ENCODE measurements at regions not wholly inside any gene's neighbourhood (a gene's known extent, or its start where the extent isn't known, plus 50 kb on each side); places are given as distances from the start of the nearest gene placed in this dataset.

GRCh38 chr11:116534270-116534975 lies 238.4 kb downstream of the BUD13 start:
- Mint-ChIP-seq H3K4me3 (no peak overlapping the region), H3K27me3 (peaks cover 72 to 80% of the 10 kb centered on the region in 2 donors)
- ATAC-seq (replicated peaks) = no peak

GRCh38 chr11:116533186-116533825 lies 239.5 kb downstream of the BUD13 start:
- peaks cover 2% of the 10 kb centered on the region for H3K36me3 Mint-ChIP-seq (ENCODE audit: insufficient read depth)
- peaks cover 0 to 2% of the 10 kb centered on the region in 2 donors for H3K9me3 Mint-ChIP-seq
- peaks cover 66 to 77% of the 10 kb centered on the region in 2 donors for H3K27me3 Mint-ChIP-seq
- H3K4me3 Mint-ChIP-seq = no peak overlapping the region
- H3K27ac Mint-ChIP-seq = no peak overlapping the region
- DNase-seq = no peak
- H3K4me1 Mint-ChIP-seq (ENCODE audit: low read depth in 2 of 2) = no peaks in the 10 kb centered on the region
- ATAC-seq (replicated peaks) = no peak

More at GRCh38 chr11:116534270-116534975, 238.4 kb downstream of the BUD13 start:
- Mint-ChIP-seq H3K4me1 (ENCODE audit: low read depth in 2 of 2) (no peaks in the 10 kb centered on the region), H3K27ac (no peak overlapping the region), H3K9me3 (peaks cover 0 to 2% of the 10 kb centered on the region in 2 donors), H3K36me3 (ENCODE audit: insufficient read depth) (peaks cover 2% of the 10 kb centered on the region)
- DNase-seq = no peak

GRCh38 chr11:116532066-116532465 lies 240.7 kb downstream of the BUD13 start:
- Mint-ChIP-seq H3K4me1 (ENCODE audit: low read depth in 2 of 2) (no peaks in the 10 kb centered on the region), H3K4me3 (no peak overlapping the region), H3K27ac (no peak overlapping the region), H3K27me3 (peaks cover 73 to 78% of the 10 kb centered on the region in 2 donors), H3K9me3 (peaks cover 0 to 2% of the 10 kb centered on the region in 2 donors), H3K36me3 (ENCODE audit: insufficient read depth) (peaks cover 2% of the 10 kb centered on the region)
- no peak for ATAC-seq (replicated peaks)
- DNase-seq = no peak

- H3K9me3 Mint-ChIP-seq = peaks cover 0 to 2% of the 10 kb centered on the region in 2 donors
- peaks cover 2% of the 10 kb centered on the region for H3K36me3 Mint-ChIP-seq (ENCODE audit: insufficient read depth)
- H3K27me3 Mint-ChIP-seq = peaks cover 63 to 67% of the 10 kb centered on the region in 2 donors
- DNase-seq (no peak), ATAC-seq (replicated peaks) (no peak)
- H3K4me1 Mint-ChIP-seq (ENCODE audit: low read depth in 2 of 2) = no peaks in the 10 kb centered on the region
- H3K27ac Mint-ChIP-seq = no peak overlapping the region
- no peak overlapping the region for H3K4me3 Mint-ChIP-seq
Measured at GRCh38 chr11:116530705-116531104, 242.1 kb downstream of the BUD13 start.

- Mint-ChIP-seq H3K27ac (no peak overlapping the region), H3K4me3 (no peak overlapping the region), H3K36me3 (ENCODE audit: insufficient read depth) (peaks cover 2% of the 10 kb centered on the region), H3K9me3 (peaks cover 0 to 2% of the 10 kb centered on the region in 2 donors), H3K4me1 (ENCODE audit: low read depth in 2 of 2) (no peaks in the 10 kb centered on the region), H3K27me3 (peaks cover 49 to 58% of the 10 kb centered on the region in 2 donors)
- ATAC-seq (replicated peaks) (no peak), DNase-seq (no peak)
Measured at GRCh38 chr11:116529271-116529670, 243.5 kb downstream of the BUD13 start.

- peaks cover 0 to 2% of the 10 kb centered on the region in 2 donors for H3K9me3 Mint-ChIP-seq
- DNase-seq = no peak
- no peak overlapping the region for H3K4me3 Mint-ChIP-seq
- no peaks in the 10 kb centered on the region for H3K4me1 Mint-ChIP-seq (ENCODE audit: low read depth in 2 of 2)
- H3K27me3 Mint-ChIP-seq = peaks cover 30 to 43% of the 10 kb centered on the region in 2 donors
- no peak for ATAC-seq (replicated peaks)
- peak overlapping the region in 1 of 2 donors; percentile 66 for H3K27ac Mint-ChIP-seq
- H3K36me3 Mint-ChIP-seq (ENCODE audit: insufficient read depth) = peaks cover 2% of the 10 kb centered on the region
Measured at GRCh38 chr11:116527180-116527991, 245.4 kb downstream of the BUD13 start.

GRCh38 chr11:116525961-116526495 lies 246.8 kb downstream of the BUD13 start:
- no peak overlapping the region for H3K27ac Mint-ChIP-seq
- DNase-seq (no peak), ATAC-seq (replicated peaks) (no peak)
- no peaks in the 10 kb centered on the region for H3K4me1 Mint-ChIP-seq (ENCODE audit: low read depth in 2 of 2)
- peaks cover 18 to 29% of the 10 kb centered on the region in 2 donors for H3K27me3 Mint-ChIP-seq
- H3K36me3 Mint-ChIP-seq (ENCODE audit: insufficient read depth) = peaks cover 2% of the 10 kb centered on the region
- H3K9me3 Mint-ChIP-seq = no peaks in the 10 kb centered on the region
- H3K4me3 Mint-ChIP-seq = no peak overlapping the region

GRCh38 chr11:116519499-116519898 lies 253.3 kb downstream of the BUD13 start:
- ATAC-seq (replicated peaks) = no peak
- no peak for DNase-seq
- H3K36me3 Mint-ChIP-seq (ENCODE audit: insufficient read depth) = no peaks in the 10 kb centered on the region
- H3K27ac Mint-ChIP-seq = no peak overlapping the region
- H3K27me3 Mint-ChIP-seq = peaks cover 42 to 46% of the 10 kb centered on the region in 2 donors
- H3K4me3 Mint-ChIP-seq = no peak overlapping the region
- H3K9me3 Mint-ChIP-seq = no peaks in the 10 kb centered on the region
- no peaks in the 10 kb centered on the region for H3K4me1 Mint-ChIP-seq (ENCODE audit: low read depth in 2 of 2)

- H3K4me3 Mint-ChIP-seq = no peak overlapping the region
- H3K27me3 Mint-ChIP-seq = peaks cover 50 to 56% of the 10 kb centered on the region in 2 donors
- no peaks in the 10 kb centered on the region for H3K9me3 Mint-ChIP-seq
- H3K36me3 Mint-ChIP-seq (ENCODE audit: insufficient read depth) = no peaks in the 10 kb centered on the region
- no peak for DNase-seq
- no peak overlapping the region for H3K27ac Mint-ChIP-seq
- no peaks in the 10 kb centered on the region for H3K4me1 Mint-ChIP-seq (ENCODE audit: low read depth in 2 of 2)
- ATAC-seq (replicated peaks) = no peak
Measured at GRCh38 chr11:116518141-116518540, 254.6 kb downstream of the BUD13 start.

- H3K9me3 Mint-ChIP-seq = no peaks in the 10 kb centered on the region
Measured at GRCh38 chr11:116517584-116517983, 255.2 kb downstream of the BUD13 start.

GRCh38 chr11:116517077-116517476 lies 255.7 kb downstream of the BUD13 start:
- Mint-ChIP-seq H3K27me3 (peaks cover 51 to 66% of the 10 kb centered on the region in 2 donors), H3K27ac (no peak overlapping the region)
- no peak for DNase-seq

More at GRCh38 chr11:116517584-116517983, 255.2 kb downstream of the BUD13 start:
- Mint-ChIP-seq H3K36me3 (ENCODE audit: insufficient read depth) (no peaks in the 10 kb centered on the region), H3K4me3 (no peak overlapping the region), H3K27me3 (peaks cover 51 to 61% of the 10 kb centered on the region in 2 donors), H3K27ac (no peak overlapping the region), H3K4me1 (ENCODE audit: low read depth in 2 of 2) (no peaks in the 10 kb centered on the region)
- ATAC-seq (replicated peaks) = no peak
- DNase-seq = no peak

GRCh38 chr11:116515664-116516184 lies 257.1 kb downstream of the BUD13 start:
- H3K4me1 Mint-ChIP-seq (ENCODE audit: low read depth in 2 of 2) = no peaks in the 10 kb centered on the region

More at GRCh38 chr11:116517077-116517476, 255.7 kb downstream of the BUD13 start:
- no peak for ATAC-seq (replicated peaks)
- Mint-ChIP-seq H3K4me1 (ENCODE audit: low read depth in 2 of 2) (no peaks in the 10 kb centered on the region), H3K9me3 (no peaks in the 10 kb centered on the region), H3K36me3 (ENCODE audit: insufficient read depth) (no peaks in the 10 kb centered on the region), H3K4me3 (no peak overlapping the region)

GRCh38 chr11:116513894-116514293 lies 258.9 kb downstream of the BUD13 start:
- DNase-seq (no peak), ATAC-seq (replicated peaks) (no peak)
- H3K27me3 Mint-ChIP-seq = peaks cover 44 to 75% of the 10 kb centered on the region in 2 donors
- no peak overlapping the region for H3K4me3 Mint-ChIP-seq
- no peaks in the 10 kb centered on the region for H3K9me3 Mint-ChIP-seq
- no peaks in the 10 kb centered on the region for H3K4me1 Mint-ChIP-seq (ENCODE audit: low read depth in 2 of 2)
- no peak overlapping the region for H3K27ac Mint-ChIP-seq
- H3K36me3 Mint-ChIP-seq (ENCODE audit: insufficient read depth) = no peaks in the 10 kb centered on the region

More at GRCh38 chr11:116515664-116516184, 257.1 kb downstream of the BUD13 start:
- Mint-ChIP-seq H3K36me3 (ENCODE audit: insufficient read depth) (no peaks in the 10 kb centered on the region), H3K9me3 (no peaks in the 10 kb centered on the region), H3K27ac (no peak overlapping the region), H3K4me3 (no peak overlapping the region), H3K27me3 (peaks cover 51 to 68% of the 10 kb centered on the region in 2 donors)
- ATAC-seq (replicated peaks) = no peak
- DNase-seq = no peak

Data from effector memory CD8-positive, alpha-beta T cell (primary cell).